SK-N-SH (cell line): ENCODE measurements at regions not wholly inside any gene's neighbourhood (a gene's known extent, or its start where the extent isn't known, plus 50 kb on each side); places are given as distances from the start of the nearest gene placed in this dataset.

Experiments
- FOXJ3 ChIP-seq: sonication (generic); formaldehyde crosslinking; IDR thresholded peaks from 2 replicates; pipeline ENCODE4 v1.5.1; 2020; ENCODE audit warnings: mild to moderate bottlenecking, missing genetic modification reagents
- JUND ChIP-seq: IDR thresholded peaks from 2 replicates; pipeline ENCODE4 v1.4.0; 2012
- MAX ChIP-seq: IDR thresholded peaks from 2 replicates; pipeline ENCODE4 v1.4.0; 2012; ENCODE audit warnings: low read depth
- MXI1 ChIP-seq: IDR thresholded peaks from 2 replicates; pipeline ENCODE4 v1.6.1; 2012; ENCODE audit warnings: mild to moderate bottlenecking, low read depth, low read length, improper control_type of control experiment
- PBX3 ChIP-seq: IDR thresholded peaks from 2 replicates; pipeline ENCODE4; 2012
- RFX5 ChIP-seq: IDR thresholded peaks from 2 replicates; pipeline ENCODE4 v1.6.1; 2012; ENCODE audit warnings: mild to moderate bottlenecking, improper control_type of control experiment, low read length
- RXRA ChIP-seq: IDR thresholded peaks from 2 replicates; pipeline ENCODE4 v1.4.0; 2012; ENCODE audit warnings: low read depth, mild to moderate bottlenecking, borderline replicate concordance
- SMC3 ChIP-seq: IDR thresholded peaks from 2 replicates; pipeline ENCODE4 v1.6.1; 2012; ENCODE audit warnings: low read depth, low read length, improper control_type of control experiment
- TEAD4 ChIP-seq: IDR thresholded peaks from 2 replicates; pipeline ENCODE4 v1.4.0; 2012; ENCODE audit warnings: mild to moderate bottlenecking, borderline replicate concordance; ENCODE audit not compliant: insufficient read depth
- TF ChIP-seq, protein P1 (sequence below): fragments of 200-600 bp; sonication (generic); IDR thresholded peaks from 2 replicates; pipeline ENCODE4 v1.6.1; 2017; ENCODE audit warnings: antibody characterized with exemption, mild to moderate bottlenecking, moderate library complexity
- TF ChIP-seq, protein P2 (sequence below): fragments of 150-350 bp; IDR thresholded peaks from 2 replicates; pipeline ENCODE4 v1.6.1; 2016; ENCODE audit warnings: mild to moderate bottlenecking, low read depth, low read length
- TF ChIP-seq, protein P3 (sequence below): IDR thresholded peaks from 2 replicates; pipeline ENCODE4 v1.6.1; 2012; ENCODE audit warnings: mild to moderate bottlenecking, low read depth, low read length, moderate library complexity
- TF ChIP-seq, protein P4 (sequence below): IDR thresholded peaks from 2 replicates; pipeline ENCODE4 v1.4.0; 2012; ENCODE audit warnings: low read depth, borderline replicate concordance

DNA sequence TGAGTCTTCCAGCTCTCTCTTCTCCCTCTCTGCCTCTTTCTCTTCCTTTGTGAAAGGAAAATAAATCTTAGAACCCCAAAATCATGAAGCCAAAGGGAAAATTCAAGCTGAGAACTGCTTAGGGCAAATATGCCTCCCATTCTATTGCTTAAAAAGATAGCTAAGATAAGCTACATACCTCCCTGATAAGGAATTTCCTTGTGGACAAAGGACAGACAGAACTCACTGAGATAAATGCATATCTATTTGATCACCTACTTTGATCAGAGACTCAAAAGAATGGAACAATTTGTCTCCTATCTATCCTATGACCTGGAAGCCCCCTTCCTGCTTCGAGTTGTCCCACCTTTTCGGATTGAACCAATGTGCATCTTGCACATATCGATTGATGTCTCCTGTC lies 220.6 kb upstream of the NMUR2 start:
- no peak for TF ChIP-seq FOXJ3 (CRISPR knock-in tag)
- TF ChIP-seq, protein P1, sequence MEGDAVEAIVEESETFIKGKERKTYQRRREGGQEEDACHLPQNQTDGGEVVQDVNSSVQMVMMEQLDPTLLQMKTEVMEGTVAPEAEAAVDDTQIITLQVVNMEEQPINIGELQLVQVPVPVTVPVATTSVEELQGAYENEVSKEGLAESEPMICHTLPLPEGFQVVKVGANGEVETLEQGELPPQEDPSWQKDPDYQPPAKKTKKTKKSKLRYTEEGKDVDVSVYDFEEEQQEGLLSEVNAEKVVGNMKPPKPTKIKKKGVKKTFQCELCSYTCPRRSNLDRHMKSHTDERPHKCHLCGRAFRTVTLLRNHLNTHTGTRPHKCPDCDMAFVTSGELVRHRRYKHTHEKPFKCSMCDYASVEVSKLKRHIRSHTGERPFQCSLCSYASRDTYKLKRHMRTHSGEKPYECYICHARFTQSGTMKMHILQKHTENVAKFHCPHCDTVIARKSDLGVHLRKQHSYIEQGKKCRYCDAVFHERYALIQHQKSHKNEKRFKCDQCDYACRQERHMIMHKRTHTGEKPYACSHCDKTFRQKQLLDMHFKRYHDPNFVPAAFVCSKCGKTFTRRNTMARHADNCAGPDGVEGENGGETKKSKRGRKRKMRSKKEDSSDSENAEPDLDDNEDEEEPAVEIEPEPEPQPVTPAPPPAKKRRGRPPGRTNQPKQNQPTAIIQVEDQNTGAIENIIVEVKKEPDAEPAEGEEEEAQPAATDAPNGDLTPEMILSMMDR, result no peak
- TF ChIP-seq, protein P2, sequence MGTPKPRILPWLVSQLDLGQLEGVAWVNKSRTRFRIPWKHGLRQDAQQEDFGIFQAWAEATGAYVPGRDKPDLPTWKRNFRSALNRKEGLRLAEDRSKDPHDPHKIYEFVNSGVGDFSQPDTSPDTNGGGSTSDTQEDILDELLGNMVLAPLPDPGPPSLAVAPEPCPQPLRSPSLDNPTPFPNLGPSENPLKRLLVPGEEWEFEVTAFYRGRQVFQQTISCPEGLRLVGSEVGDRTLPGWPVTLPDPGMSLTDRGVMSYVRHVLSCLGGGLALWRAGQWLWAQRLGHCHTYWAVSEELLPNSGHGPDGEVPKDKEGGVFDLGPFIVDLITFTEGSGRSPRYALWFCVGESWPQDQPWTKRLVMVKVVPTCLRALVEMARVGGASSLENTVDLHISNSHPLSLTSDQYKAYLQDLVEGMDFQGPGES, result no peak
- TF ChIP-seq JUND, result no peak
- TF ChIP-seq PBX3, result no peak
- TF ChIP-seq, protein P3, sequence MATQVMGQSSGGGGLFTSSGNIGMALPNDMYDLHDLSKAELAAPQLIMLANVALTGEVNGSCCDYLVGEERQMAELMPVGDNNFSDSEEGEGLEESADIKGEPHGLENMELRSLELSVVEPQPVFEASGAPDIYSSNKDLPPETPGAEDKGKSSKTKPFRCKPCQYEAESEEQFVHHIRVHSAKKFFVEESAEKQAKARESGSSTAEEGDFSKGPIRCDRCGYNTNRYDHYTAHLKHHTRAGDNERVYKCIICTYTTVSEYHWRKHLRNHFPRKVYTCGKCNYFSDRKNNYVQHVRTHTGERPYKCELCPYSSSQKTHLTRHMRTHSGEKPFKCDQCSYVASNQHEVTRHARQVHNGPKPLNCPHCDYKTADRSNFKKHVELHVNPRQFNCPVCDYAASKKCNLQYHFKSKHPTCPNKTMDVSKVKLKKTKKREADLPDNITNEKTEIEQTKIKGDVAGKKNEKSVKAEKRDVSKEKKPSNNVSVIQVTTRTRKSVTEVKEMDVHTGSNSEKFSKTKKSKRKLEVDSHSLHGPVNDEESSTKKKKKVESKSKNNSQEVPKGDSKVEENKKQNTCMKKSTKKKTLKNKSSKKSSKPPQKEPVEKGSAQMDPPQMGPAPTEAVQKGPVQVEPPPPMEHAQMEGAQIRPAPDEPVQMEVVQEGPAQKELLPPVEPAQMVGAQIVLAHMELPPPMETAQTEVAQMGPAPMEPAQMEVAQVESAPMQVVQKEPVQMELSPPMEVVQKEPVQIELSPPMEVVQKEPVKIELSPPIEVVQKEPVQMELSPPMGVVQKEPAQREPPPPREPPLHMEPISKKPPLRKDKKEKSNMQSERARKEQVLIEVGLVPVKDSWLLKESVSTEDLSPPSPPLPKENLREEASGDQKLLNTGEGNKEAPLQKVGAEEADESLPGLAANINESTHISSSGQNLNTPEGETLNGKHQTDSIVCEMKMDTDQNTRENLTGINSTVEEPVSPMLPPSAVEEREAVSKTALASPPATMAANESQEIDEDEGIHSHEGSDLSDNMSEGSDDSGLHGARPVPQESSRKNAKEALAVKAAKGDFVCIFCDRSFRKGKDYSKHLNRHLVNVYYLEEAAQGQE, result no peak
- TF ChIP-seq, protein P4, sequence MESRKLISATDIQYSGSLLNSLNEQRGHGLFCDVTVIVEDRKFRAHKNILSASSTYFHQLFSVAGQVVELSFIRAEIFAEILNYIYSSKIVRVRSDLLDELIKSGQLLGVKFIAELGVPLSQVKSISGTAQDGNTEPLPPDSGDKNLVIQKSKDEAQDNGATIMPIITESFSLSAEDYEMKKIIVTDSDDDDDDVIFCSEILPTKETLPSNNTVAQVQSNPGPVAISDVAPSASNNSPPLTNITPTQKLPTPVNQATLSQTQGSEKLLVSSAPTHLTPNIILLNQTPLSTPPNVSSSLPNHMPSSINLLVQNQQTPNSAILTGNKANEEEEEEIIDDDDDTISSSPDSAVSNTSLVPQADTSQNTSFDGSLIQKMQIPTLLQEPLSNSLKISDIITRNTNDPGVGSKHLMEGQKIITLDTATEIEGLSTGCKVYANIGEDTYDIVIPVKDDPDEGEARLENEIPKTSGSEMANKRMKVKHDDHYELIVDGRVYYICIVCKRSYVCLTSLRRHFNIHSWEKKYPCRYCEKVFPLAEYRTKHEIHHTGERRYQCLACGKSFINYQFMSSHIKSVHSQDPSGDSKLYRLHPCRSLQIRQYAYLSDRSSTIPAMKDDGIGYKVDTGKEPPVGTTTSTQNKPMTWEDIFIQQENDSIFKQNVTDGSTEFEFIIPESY, result no peak
- TF ChIP-seq TEAD4, result no peak
- no peak for TF ChIP-seq SMC3
- TF ChIP-seq RXRA, result no peak
- no peak for TF ChIP-seq RFX5
- no peak for TF ChIP-seq MAX
- TF ChIP-seq MXI1, result no peak
